ENCODE measurements at regions not wholly inside any gene's neighbourhood (a gene's known extent, or its start where the extent isn't known, plus 50 kb on each side); places are given as distances from the start of the nearest gene placed in this dataset.

GRCh38 chr6:81376745-81377144, 375.7 kb downstream of the TENT5A start:
- TF ChIP-seq CTCF (IDR thresholded peaks at IDR 0.05 in 4 of 5, conservative IDR thresholded peaks at IDR 0.05 in 1 of 5) = no peak
- no peak for TF ChIP-seq POLR2A (IDR thresholded peaks at IDR 0.05)
- no peaks in the 10 kb centered on the region for H3K36me3 ChIP-seq
- no peaks in the 10 kb centered on the region for H3K27me3 ChIP-seq
- DNase-seq (no peak), ATAC-seq (no peak)
- no peaks in the 10 kb centered on the region for H3K9me3 ChIP-seq
- no peak overlapping the region for H3K4me3 ChIP-seq
- H3K4me1 ChIP-seq = no peaks in the 10 kb centered on the region
- in situ Hi-C loops (cut with MboI; ENCODE audit: low sequenced_read_pairs in 4 of 4) (no loop called here), intact Hi-C loops (cut with DNase I; ENCODE audit: low total_unique reads) (no loop called here)
- H3K27ac ChIP-seq = no peak overlapping the region

- Histone ChIP-seq H3K4me1 (no peaks in the 10 kb centered on the region), H3K9me3 (no peaks in the 10 kb centered on the region), H3K27ac (no peak overlapping the region), H3K36me3 (no peaks in the 10 kb centered on the region), H3K4me3 (no peak overlapping the region), H3K27me3 (no peaks in the 10 kb centered on the region)
- intact Hi-C loops (cut with DNase I; ENCODE audit: low total_unique reads) = no loop called here
- no peak for ATAC-seq
- TF ChIP-seq CTCF (IDR thresholded peaks at IDR 0.05 in 4 of 5, conservative IDR thresholded peaks at IDR 0.05 in 1 of 5) = no peak
- TF ChIP-seq POLR2A (IDR thresholded peaks at IDR 0.05) = no peak
- DNase-seq = no peak
- in situ Hi-C loops (cut with MboI; ENCODE audit: low sequenced_read_pairs in 4 of 4) = no loop called here
These were observed 379.1 kb downstream of the TENT5A start for GRCh38 chr6:81373414-81373813.

- TF ChIP-seq CTCF (IDR thresholded peaks at IDR 0.05 in 4 of 5, conservative IDR thresholded peaks at IDR 0.05 in 1 of 5) = no peak
- TF ChIP-seq POLR2A (IDR thresholded peaks at IDR 0.05) = no peak
- Histone ChIP-seq H3K4me3 (no peak overlapping the region), H3K27ac (no peak overlapping the region), H3K36me3 (no peaks in the 10 kb centered on the region), H3K27me3 (no peaks in the 10 kb centered on the region), H3K9me3 (no peaks in the 10 kb centered on the region), H3K4me1 (no peaks in the 10 kb centered on the region)
- intact Hi-C loops (cut with DNase I; ENCODE audit: low total_unique reads) = no loop called here
- no peak for ATAC-seq
- in situ Hi-C loops (cut with MboI; ENCODE audit: low sequenced_read_pairs in 4 of 4) = no loop called here
- no peak for DNase-seq
These were observed 380.6 kb downstream of the TENT5A start for GRCh38 chr6:81371930-81372329.

- Histone ChIP-seq H3K4me3 (no peak overlapping the region), H3K36me3 (no peaks in the 10 kb centered on the region), H3K27me3 (no peaks in the 10 kb centered on the region), H3K9me3 (no peaks in the 10 kb centered on the region), H3K4me1 (no peaks in the 10 kb centered on the region), H3K27ac (no peak overlapping the region)
- in situ Hi-C loops (cut with MboI; ENCODE audit: low sequenced_read_pairs in 4 of 4) = no loop called here
- DNase-seq (no peak), ATAC-seq (no peak)
- intact Hi-C loops (cut with DNase I; ENCODE audit: low total_unique reads) = no loop called here
- no peak for TF ChIP-seq POLR2A (IDR thresholded peaks at IDR 0.05)
- TF ChIP-seq CTCF (IDR thresholded peaks at IDR 0.05 in 4 of 5, conservative IDR thresholded peaks at IDR 0.05 in 1 of 5) = no peak
These were observed 385.5 kb downstream of the TENT5A start for GRCh38 chr6:81366972-81367371.

GRCh38 chr6:81362246-81362645, 390.2 kb downstream of the TENT5A start:
- Histone ChIP-seq H3K4me3 (no peak overlapping the region), H3K27ac (no peak overlapping the region), H3K27me3 (no peaks in the 10 kb centered on the region), H3K4me1 (no peaks in the 10 kb centered on the region), H3K9me3 (no peaks in the 10 kb centered on the region), H3K36me3 (no peaks in the 10 kb centered on the region)
- no peak for ATAC-seq
- no peak for DNase-seq
- intact Hi-C loops (cut with DNase I; ENCODE audit: low total_unique reads) (no loop called here), in situ Hi-C loops (cut with MboI; ENCODE audit: low sequenced_read_pairs in 4 of 4) (no loop called here)
- TF ChIP-seq CTCF (IDR thresholded peaks at IDR 0.05 in 4 of 5, conservative IDR thresholded peaks at IDR 0.05 in 1 of 5) = no peak

Measured in gastrocnemius medialis (tissue), 4 donors.